ENCODE measurements at regions not wholly inside any gene's neighbourhood (a gene's known extent, or its start where the extent isn't known, plus 50 kb on each side); places are given as distances from the start of the nearest gene placed in this dataset.

DNA sequence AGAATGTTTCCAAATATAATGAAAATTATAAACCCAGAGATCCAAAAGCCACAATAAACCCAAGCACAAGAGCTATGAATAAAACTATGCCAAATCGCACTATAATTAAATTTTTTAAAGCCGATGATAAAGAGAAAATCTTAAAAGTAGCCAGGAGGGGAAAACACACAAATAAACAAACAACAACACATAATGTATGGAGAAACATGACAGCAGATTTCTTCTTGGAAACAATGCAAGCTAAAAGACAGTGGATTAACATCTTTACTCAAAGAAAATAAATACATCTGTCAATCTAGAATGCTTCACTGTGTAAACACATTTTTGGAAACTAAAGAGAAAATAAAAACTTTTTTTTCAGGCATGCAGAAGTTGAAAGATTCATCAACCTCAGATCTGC, 53.0 kb upstream of the SMOX start:
- no peak for DNase-seq
- Histone ChIP-seq H3K9me3 (peaks cover 0 to 14% (median 5%) of the 10 kb centered on the region in 8 donors), H3K27ac (no peak overlapping the region), H3K36me3 (no peaks in the 10 kb centered on the region), H3K27me3 (replicated peaks in 1 of 7) (peaks cover 0 to 3% (median 0%) of the 10 kb centered on the region in 7 donors), H3K4me1 (peaks cover 0 to 13% (median 5%) of the 10 kb centered on the region in 6 donors), H3K4me3 (no peak overlapping the region)
- no peak for TF ChIP-seq POLR2AphosphoS5 (IDR thresholded peaks at IDR 0.05)
- no peak for TF ChIP-seq POLR2A (IDR thresholded peaks at IDR 0.05)
- TF ChIP-seq, protein P1, sequence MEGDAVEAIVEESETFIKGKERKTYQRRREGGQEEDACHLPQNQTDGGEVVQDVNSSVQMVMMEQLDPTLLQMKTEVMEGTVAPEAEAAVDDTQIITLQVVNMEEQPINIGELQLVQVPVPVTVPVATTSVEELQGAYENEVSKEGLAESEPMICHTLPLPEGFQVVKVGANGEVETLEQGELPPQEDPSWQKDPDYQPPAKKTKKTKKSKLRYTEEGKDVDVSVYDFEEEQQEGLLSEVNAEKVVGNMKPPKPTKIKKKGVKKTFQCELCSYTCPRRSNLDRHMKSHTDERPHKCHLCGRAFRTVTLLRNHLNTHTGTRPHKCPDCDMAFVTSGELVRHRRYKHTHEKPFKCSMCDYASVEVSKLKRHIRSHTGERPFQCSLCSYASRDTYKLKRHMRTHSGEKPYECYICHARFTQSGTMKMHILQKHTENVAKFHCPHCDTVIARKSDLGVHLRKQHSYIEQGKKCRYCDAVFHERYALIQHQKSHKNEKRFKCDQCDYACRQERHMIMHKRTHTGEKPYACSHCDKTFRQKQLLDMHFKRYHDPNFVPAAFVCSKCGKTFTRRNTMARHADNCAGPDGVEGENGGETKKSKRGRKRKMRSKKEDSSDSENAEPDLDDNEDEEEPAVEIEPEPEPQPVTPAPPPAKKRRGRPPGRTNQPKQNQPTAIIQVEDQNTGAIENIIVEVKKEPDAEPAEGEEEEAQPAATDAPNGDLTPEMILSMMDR (IDR thresholded peaks at IDR 0.05 in 8 of 11, conservative IDR thresholded peaks at IDR 0.05 in 3 of 11), result no peak
- 39 to 77% (median 59%) methylated on average over 2 of the region's 2 CpGs for WGBS, 5 donors
- intact Hi-C loops (cut with DNase I; ENCODE audit: low total_unique reads), result no loop called here

DNA sequence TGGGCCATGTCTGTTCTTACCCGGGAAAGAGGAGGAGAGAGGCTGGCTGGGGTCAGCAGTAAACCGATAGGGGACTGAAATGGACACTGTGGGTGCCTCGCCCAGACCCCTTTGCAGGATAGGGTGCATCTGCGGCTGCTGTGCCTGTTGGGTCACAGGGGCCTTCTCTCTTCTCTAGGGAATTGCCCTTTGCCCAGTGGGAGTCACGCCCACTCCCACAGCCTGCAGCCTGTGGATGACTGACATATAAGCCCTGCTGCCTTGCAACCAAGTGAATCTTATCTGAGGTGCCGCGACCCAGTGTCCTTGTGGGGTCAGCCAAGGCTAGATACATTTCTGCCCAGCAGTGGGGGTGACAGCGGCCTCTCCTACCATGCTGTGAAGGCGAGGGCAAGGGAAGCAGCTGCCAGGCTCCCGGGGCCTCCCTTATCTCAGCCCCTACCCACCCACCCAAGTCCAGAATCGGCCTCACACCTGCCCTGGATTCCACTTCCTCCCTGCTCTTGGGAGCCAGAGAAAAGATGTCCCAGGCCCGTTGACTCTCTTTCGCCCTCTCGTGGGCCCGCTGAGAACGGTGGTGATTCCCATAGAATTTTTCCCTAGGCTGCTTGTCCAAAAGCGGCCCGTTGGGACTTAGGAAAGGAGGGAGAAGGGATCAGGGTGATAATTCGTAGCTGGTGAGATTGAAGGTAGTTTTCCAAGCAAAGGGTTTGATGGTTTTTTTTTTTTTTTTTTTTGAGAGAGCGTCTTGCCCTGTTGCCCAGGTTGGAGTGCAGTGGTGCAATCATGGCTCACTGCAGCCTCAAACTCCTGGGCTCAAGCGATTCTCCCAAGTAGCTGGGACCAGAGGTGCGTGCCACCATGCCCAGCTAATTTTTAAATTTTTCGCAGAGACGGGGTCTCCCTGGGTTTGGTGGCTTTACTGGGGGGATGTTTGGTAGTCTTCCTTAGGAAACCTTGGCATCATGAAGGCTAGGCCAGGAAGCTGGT, 56.8 kb upstream of the SMOX start:
- Histone ChIP-seq H3K4me3 (no peak overlapping the region), H3K27me3 (replicated peaks in 1 of 7) (peaks cover 0 to 3% (median 0%) of the 10 kb centered on the region in 7 donors), H3K9me3 (peaks cover 0 to 14% (median 5%) of the 10 kb centered on the region in 8 donors), H3K4me1 (peaks cover 0 to 24% (median 5%) of the 10 kb centered on the region in 6 donors), H3K27ac (peak overlapping the region in 2 of 8 donors; percentile 84 to 87), H3K36me3 (no peaks in the 10 kb centered on the region)
- DNase-seq, result peak; percentile 83
- TF ChIP-seq, protein P1 (IDR thresholded peaks at IDR 0.05 in 8 of 11, conservative IDR thresholded peaks at IDR 0.05 in 3 of 11), result peak in 10 of 11 experiments; percentile 16 to 75 (median 57)
- TF ChIP-seq POLR2AphosphoS5 (IDR thresholded peaks at IDR 0.05), result no peak
- WGBS, 5 donors, result 50 to 55% (median 51%) methylated on average over 23 to 24 of the region's 24 CpGs
- intact Hi-C loops (cut with DNase I; ENCODE audit: low total_unique reads), result no loop called here

DNA sequence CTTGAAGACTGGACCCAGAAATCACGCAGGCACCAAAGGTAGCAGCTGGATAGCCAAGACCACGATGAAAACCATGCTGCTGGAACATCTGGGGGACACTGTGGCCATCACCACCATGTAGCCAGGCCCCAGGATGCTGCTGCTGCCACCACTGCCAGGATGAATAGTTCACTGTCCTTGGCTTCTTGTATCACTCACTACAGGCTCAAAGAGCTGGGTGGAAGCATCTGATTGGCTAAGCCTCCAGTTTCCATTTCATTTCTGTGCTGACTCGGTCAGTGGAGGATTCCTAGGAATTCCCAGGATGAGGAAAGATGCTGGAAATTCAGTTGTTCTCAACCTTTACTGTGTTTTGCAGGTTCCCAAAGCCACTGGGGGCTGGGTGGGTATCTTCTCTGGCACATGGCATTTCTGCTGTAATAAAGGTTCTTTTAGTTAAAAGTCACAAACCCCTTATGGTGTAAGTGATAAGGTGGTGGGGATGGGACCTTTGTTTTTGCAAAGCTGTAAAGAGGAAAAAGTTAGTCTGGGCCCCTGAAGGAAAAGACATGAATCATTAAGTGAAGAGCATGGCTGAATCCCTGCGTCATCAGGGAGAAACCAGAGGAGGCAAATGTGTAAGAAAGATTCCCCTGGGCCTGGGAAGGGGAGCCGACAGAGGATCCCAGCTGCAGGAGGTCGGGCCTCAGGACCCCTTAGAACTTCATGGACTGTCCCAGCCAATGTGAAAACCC, 57.7 kb upstream of the SMOX start:
- peaks cover 0 to 3% (median 0%) of the 10 kb centered on the region in 7 donors for H3K27me3 ChIP-seq (replicated peaks in 1 of 7)
- WGBS, 5 donors, result 68 to 82% (median 73%) methylated on average over 6 of the region's 6 CpGs
- no peak for DNase-seq
- H3K9me3 ChIP-seq, result peaks cover 0 to 11% (median 5%) of the 10 kb centered on the region in 8 donors
- H3K36me3 ChIP-seq, result no peaks in the 10 kb centered on the region
- TF ChIP-seq, protein P1 (IDR thresholded peaks at IDR 0.05 in 8 of 11, conservative IDR thresholded peaks at IDR 0.05 in 3 of 11), result no peak
- TF ChIP-seq POLR2AphosphoS5 (IDR thresholded peaks at IDR 0.05), result no peak
- no peak for TF ChIP-seq POLR2A (IDR thresholded peaks at IDR 0.05)
- H3K27ac ChIP-seq, result peak overlapping the region in 6 of 8 donors; percentile 25 to 87 (median 80)
- intact Hi-C loops (cut with DNase I; ENCODE audit: low total_unique reads), result no loop called here
- peaks cover 0 to 32% (median 8%) of the 10 kb centered on the region in 6 donors for H3K4me1 ChIP-seq
- H3K4me3 ChIP-seq, result no peak overlapping the region

Data from spleen (tissue), 11 donors.